Keratinocyte (primary cell): ENCODE measurements at regions not wholly inside any gene's neighbourhood (a gene's known extent, or its start where the extent isn't known, plus 50 kb on each side); places are given as distances from the start of the nearest gene placed in this dataset.

ENCODE experiments used
- DNase-seq: peaks from one replicate; pipeline ENCODE4 v3.0.0-alpha.2; 2011; ENCODE audit warnings: low read depth, missing footprints, low spot score
- FAIRE-seq: peaks from 2 replicates; lab custom pipeline; 2011; peaks lifted over from hg19 to GRCh38; lab: Jason Lieb, UNC
- H2AFZ ChIP-seq: 2 replicates; pipeline ENCODE4 v1.6.0; 2012; ENCODE audit warnings: low read length, control low read depth, inconsistent platforms; ENCODE audit not compliant: control insufficient read depth
- H3K27ac ChIP-seq: 2 replicates; pipeline ENCODE4 v1.5.1; 2011; ENCODE audit warnings: low read length; ENCODE audit not compliant: control insufficient read depth, insufficient read depth
- H3K27me3 ChIP-seq: 3 replicates; pipeline ENCODE4 v1.6.0; 2011; ENCODE audit warnings: low read length; ENCODE audit not compliant: control insufficient read depth, insufficient read depth; ENCODE audit errors: extremely low read depth
- H3K36me3 ChIP-seq, 2 experiments: 2 replicates in 1 of 2; 3 replicates in 1 of 2; pipeline ENCODE4 v1.5.1; 2011; ENCODE audit warnings: low read length in 2 of 2, mild to moderate bottlenecking in 1 of 2; ENCODE audit not compliant: control insufficient read depth in 2 of 2, insufficient read depth in 2 of 2; ENCODE audit errors: extremely low read depth in 1 of 2
- H3K4me1 ChIP-seq: 3 replicates; pipeline ENCODE4 v1.5.1; 2011; ENCODE audit warnings: low read length; ENCODE audit not compliant: control insufficient read depth, insufficient read depth; ENCODE audit errors: extremely low read depth
- H3K4me2 ChIP-seq: 3 replicates; pipeline ENCODE4 v1.6.0; 2011; ENCODE audit warnings: low read depth, low read length; ENCODE audit not compliant: control insufficient read depth, insufficient read depth; ENCODE audit errors: extremely low read depth
- H3K4me3 ChIP-seq, 3 experiments: fragments of 200-600 bp in 1 of 3; sonication (generic) in 1 of 3; 2 replicates in 2 of 3; 3 replicates in 1 of 3; pipeline ENCODE4 v1.5.1; 2011 to 2016; ENCODE audit warnings: low read length in 3 of 3, mild to moderate bottlenecking in 3 of 3, control low read depth in 2 of 3, inconsistent platforms in 1 of 3, low read depth in 1 of 3, mixed read lengths in 1 of 3, mixed run types in 1 of 3, moderate library complexity in 1 of 3; ENCODE audit not compliant: control insufficient read depth in 2 of 3, insufficient read depth in 2 of 3; ENCODE audit errors: extremely low read depth in 1 of 3
- H3K79me2 ChIP-seq: 2 replicates; pipeline ENCODE4 v1.6.0; 2012; ENCODE audit warnings: low read length; ENCODE audit not compliant: control insufficient read depth, insufficient read depth
- H3K9ac ChIP-seq: 3 replicates; pipeline ENCODE4 v1.6.0; 2011; ENCODE audit warnings: low read length; ENCODE audit not compliant: control insufficient read depth, insufficient read depth; ENCODE audit errors: extremely low read depth
- H3K9me1 ChIP-seq: 3 replicates; pipeline ENCODE4 v1.6.0; 2011; ENCODE audit warnings: low read length; ENCODE audit not compliant: control insufficient read depth, insufficient read depth; ENCODE audit errors: extremely low read depth
- H3K9me3 ChIP-seq: 2 replicates; pipeline ENCODE4 v1.5.1; 2012; ENCODE audit warnings: low read depth, low read length; ENCODE audit not compliant: control insufficient read depth
- H4K20me1 ChIP-seq: 3 replicates; pipeline ENCODE4 v1.6.0; 2011; ENCODE audit warnings: low read length; ENCODE audit not compliant: control insufficient read depth, insufficient read depth; ENCODE audit errors: extremely low read depth
- CTCF ChIP-seq, 3 experiments: IDR thresholded peaks in 1 of 3; conservative IDR thresholded peaks in 1 of 3; optimal IDR thresholded peaks in 1 of 3; 2 replicates in 2 of 3; 3 replicates in 1 of 3; pipeline versions ENCODE3 to v1.5.1; 2011; ENCODE audit warnings: low read length in 3 of 3, mild to moderate bottlenecking in 3 of 3, moderate library complexity in 2 of 3, control low read depth in 1 of 3, inconsistent platforms in 1 of 3; ENCODE audit not compliant: insufficient read depth in 2 of 3; ENCODE audit errors: extremely low read depth in 1 of 3
- EZH2 ChIP-seq: IDR thresholded peaks from one replicate; pipeline ENCODE4 v1.6.1; 2012; ENCODE audit warnings: inconsistent platforms, mild to moderate bottlenecking, low read length, moderate library complexity
- dilution Hi-C: fragments of 300-500 bp; cut with MboI; formaldehyde crosslinking; loops from one replicate; pipeline ENCODE4 v1.7.0; 2020; ENCODE audit warnings: low sequenced_read_pairs; ENCODE audit not compliant: extremely low pct_ligation_motif_present

- Histone ChIP-seq H3K27me3 (peaks cover 5% of the 10 kb centered on the region), H2AFZ (no peak overlapping the region), H3K4me1 (peaks cover 10% of the 10 kb centered on the region), H3K9me3 (no peaks in the 10 kb centered on the region), H3K36me3 (no peaks in the 10 kb centered on the region), H4K20me1 (no peaks in the 10 kb centered on the region), H3K4me3 (no peak overlapping the region), H3K27ac (no peak overlapping the region), H3K79me2 (no peaks in the 10 kb centered on the region), H3K4me2 (no peak overlapping the region), H3K9ac (no peak overlapping the region), H3K9me1 (no peaks in the 10 kb centered on the region)
- DNase-seq (no peak), FAIRE-seq (no peak)
- TF ChIP-seq EZH2 (no peak), CTCF (optimal IDR thresholded peaks at IDR 0.05 in 1 of 3, IDR thresholded peaks at IDR 0.05 in 1 of 3, conservative IDR thresholded peaks at IDR 0.05 in 1 of 3; ENCODE audit: extremely low read depth in 1 of 3, insufficient read depth in 2 of 3, low read length in 3 of 3) (no peak)
- dilution Hi-C loops: no loop called here
Observed at GRCh38 chr2:235328991-235329390, 164.9 kb upstream of the AGAP1 start.

- no peak overlapping the region for H3K27ac ChIP-seq
- no peak overlapping the region for H3K9ac ChIP-seq
- H2AFZ ChIP-seq: peak overlapping the region; percentile 61
- H3K79me2 ChIP-seq: no peaks in the 10 kb centered on the region
- peak overlapping the region in 1 of 3 experiments; percentile 34 for H3K4me3 ChIP-seq
- H3K36me3 ChIP-seq: no peaks in the 10 kb centered on the region
- no peak for FAIRE-seq
- TF ChIP-seq CTCF (optimal IDR thresholded peaks at IDR 0.05 in 1 of 3, IDR thresholded peaks at IDR 0.05 in 1 of 3, conservative IDR thresholded peaks at IDR 0.05 in 1 of 3; ENCODE audit: extremely low read depth in 1 of 3, insufficient read depth in 2 of 3, low read length in 3 of 3) (no peak), EZH2 (no peak)
- peak; percentile 40 for DNase-seq
- no peaks in the 10 kb centered on the region for H3K9me3 ChIP-seq
- dilution Hi-C loops: no loop called here
- H3K4me1 ChIP-seq: peaks cover 7% of the 10 kb centered on the region
- no peaks in the 10 kb centered on the region for H3K27me3 ChIP-seq
- H3K9me1 ChIP-seq: no peaks in the 10 kb centered on the region
- no peaks in the 10 kb centered on the region for H4K20me1 ChIP-seq
- peak overlapping the region; percentile 66 for H3K4me2 ChIP-seq
Observed at GRCh38 chr2:235330775-235331451, 162.9 kb upstream of the AGAP1 start.
